Cerebellar nuclear complex (tissue), 1 donor: ENCODE measurements at regions not wholly inside any gene's neighbourhood (a gene's known extent, or its start where the extent isn't known, plus 50 kb on each side); places are given as distances from the start of the nearest gene placed in this dataset.
A peak's percentile ranks its signal among the peaks of the same experiment; 100 is the strongest.

Experiments used
- DNase-seq, 2 experiments: peaks; one replicate each; lab custom pipeline; 2025; lab: John Stamatoyannopoulos, UW

DNA sequence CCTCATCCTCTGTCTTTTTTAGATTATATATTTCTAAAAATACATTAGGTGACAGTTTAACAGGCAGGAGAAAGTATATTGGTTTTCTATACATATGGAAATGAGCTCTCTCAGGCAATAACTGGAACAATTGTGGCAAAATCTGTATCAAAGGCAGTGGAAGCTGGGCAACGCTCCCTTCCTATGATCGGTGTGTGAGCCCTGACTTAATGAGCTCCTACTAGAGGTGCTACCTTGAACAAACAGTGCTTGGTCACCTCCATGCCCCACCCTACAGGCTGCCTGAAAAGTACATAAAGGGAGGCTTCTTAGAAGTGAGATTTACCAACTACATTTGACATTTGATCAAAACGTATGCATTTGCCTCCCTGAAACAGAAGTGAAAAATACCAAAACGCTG is 185.3 kb downstream of the EFNB2 start:
- no peak for DNase-seq

DNA sequence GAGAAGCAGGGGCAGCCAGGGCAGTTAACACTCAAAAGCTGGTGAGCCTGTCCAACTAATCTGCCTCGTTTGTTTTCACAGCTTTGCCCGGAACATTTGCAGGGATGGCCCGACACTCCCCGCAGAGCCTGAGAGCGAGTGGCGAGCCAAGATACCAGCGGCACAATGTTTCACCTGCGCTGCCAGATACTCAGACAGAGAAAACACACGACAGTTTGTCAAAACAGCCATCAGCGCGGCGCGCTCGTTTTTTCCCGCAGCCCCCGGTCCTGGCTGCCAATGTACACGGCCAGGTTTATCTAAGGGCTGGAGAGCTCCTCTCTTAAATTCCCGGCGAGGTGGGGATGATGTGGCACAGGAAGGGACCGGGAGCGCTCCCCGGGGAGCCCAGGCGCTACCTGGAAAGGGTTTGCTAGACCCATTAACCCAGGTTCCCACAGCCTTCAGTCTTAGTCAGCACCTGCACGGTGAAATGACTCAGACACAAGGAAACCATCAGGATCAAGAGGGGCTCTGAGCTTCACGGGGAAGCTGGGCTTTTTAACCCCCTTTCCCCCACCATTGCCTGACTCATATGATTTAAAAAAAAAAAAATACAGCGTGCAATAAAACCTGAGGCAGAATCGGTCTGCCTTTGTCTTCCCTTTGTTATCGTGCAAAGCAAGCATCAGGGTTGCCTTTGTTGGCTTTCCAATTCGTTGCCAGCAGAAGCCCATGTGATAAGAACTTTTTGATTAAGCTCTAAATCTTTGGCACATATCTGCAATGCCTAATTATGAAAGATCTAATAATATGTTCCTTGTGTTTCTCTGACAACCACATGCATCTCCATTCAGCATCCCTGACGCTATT is 186.2 kb downstream of the EFNB2 start:
- DNase-seq, result peak in 1 of 2 experiments; percentile 25

DNA sequence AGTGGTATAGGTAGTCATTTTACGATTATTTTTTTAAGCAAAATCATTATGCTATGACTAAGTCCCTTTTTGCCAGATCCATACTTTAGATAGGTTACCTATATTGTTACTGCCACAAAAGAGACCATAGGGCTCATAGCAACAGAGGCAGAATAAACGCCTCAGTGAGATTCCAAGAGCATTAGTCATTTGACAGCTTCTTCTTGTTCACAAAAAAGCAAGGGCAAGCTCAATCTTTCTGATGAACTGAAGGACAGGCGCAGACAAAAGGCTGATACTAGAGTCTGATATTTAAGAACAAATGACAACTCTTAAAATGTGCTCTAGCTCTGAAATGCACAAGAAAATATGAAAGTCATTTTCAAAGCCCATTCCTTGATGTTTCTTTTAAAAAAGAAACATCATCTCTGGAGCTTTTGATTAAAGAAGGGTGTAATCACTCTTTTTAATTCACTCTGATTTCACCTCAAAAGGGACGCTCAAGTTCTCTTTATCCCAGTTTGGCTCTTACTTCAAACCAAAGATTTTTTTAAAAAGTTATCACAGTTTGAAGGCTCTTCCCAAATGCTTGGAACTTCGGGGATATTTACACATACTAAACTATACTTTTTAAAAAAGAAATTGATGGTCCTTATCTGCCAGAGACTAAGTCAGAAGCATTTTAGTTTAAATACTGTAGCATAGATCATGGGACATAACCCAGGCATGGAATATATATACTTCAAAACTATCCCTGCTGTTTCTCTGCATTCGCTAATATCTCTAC is 187.2 kb downstream of the EFNB2 start:
- DNase-seq, result no peak

DNA sequence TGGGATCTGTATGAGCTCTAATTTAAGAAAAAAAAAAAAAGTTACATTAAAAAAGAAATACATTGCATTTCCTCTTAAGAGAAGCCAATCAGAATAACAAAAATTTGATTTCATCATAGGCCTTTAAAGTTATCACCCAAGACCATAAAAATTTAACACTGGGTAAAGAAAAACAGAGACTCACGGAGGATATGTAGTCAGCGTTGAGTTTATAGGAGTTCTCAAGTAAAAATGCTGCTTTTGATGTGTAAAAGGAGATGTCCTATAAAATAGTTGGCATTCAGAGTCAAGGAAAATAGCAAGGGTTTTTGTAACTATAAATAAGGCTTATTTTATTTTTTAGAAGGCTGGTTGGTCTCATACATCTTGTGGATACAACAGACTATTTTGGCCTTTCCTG is 191.1 kb downstream of the EFNB2 start:
- no peak for DNase-seq

DNA sequence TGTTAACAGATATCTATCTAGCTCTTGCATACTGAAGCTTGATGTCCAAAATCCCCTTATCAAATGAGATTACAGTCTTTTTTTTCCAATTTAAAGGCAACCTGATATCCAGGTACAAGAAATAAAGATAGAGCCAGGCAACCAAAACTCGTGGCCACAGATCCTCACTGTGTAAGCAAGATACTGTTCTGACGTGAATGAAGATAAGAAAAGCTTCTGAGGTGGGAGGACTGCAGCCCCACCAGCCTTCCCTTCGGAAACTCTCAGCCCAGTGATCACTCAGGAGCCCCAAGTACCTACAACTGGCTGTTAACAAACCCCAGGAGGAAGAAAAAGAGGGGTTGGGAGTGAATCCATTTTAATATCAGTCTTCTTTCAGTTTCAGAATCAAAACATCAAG is 191.6 kb downstream of the EFNB2 start:
- no peak for DNase-seq

DNA sequence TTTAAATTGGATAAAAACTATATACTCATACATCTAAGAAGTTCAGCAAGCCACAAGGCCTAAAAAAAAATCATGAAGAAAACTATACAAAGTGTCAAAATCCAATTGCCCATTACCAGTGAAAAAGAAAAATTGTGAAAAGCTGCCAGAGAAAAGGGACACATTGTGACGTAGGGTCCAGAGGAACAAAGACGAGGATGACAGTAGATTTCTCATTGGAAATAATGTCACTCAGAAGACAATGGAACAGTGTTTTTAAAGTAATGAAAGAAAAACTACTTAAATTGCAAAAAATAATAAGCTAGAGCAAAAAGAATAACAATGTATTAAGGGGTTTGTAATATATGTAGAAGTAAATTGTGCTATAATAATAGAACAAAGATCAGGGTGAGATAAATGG is 195.2 kb downstream of the EFNB2 start:
- DNase-seq, result no peak

DNA sequence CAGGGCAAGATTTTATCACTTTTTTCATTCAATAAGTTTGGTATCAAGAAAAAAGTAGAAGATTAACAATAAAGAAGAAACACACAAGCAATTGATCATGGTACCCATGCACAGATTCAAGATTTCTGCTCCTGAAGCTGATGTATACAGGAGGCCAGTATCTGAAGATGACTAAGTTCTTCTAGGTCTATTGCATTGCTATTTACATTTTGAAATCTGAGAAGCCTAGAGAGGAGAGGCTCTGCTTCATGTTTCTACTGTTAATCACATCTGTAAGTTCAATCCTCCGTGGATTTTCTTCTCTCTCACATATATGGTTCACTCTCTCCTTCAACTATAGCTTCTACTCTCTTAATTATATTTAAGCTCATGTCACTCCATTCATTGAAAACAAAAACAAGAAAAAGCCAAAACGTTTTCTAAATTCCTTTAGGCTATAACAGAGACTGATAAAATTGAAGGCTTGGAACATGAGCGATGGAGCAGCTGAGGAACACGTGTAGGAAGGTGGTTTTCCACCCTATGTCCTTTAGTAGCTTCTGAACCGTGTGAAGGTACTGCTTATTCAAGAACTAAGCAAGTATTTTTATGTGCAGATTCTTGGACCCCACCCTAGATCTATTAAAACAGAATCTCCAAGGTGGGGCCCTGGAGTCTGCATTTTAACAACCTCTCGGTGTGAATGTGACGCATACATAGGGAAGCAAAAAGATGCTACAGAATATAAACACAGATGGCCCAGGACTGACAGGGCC is 198.2 kb downstream of the EFNB2 start:
- DNase-seq, result no peak

DNA sequence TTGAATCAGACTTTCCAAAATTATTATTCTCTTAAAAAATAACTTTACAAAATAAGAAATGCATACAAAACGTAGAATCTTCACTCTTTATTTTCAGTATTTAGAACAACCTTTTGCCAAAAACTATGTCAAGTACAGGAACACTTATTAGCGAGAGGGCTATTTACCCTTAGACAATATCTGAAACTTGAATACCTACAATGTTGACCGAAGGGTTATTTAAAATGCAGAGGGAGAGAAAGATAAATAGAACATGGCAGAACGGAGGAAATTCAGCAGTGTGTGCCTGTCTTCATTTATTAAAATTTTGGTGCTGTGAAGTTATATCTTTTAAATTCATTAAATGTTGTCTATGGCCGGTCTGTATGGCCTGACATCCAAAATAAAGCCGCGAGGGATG is 198.8 kb downstream of the EFNB2 start:
- no peak for DNase-seq

DNA sequence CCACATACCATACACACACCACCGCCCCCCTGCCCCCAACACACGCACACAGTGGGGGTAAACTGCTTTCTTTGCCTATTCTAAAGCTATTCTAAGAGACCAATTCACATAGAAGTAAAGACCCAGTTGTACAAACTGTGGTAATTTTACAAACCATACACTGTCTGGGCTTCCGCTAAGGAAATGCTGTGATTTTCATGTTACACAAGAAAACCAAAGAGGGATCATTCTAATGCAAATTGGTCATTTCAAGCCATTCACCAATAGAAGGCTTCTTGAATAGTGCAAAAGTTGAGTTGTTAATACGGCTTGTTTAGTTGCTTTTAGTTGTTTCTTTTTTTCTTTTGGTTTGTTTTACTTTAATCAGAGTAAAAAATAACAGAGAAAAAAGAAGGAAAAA is 202.8 kb downstream of the EFNB2 start:
- no peak for DNase-seq

DNA sequence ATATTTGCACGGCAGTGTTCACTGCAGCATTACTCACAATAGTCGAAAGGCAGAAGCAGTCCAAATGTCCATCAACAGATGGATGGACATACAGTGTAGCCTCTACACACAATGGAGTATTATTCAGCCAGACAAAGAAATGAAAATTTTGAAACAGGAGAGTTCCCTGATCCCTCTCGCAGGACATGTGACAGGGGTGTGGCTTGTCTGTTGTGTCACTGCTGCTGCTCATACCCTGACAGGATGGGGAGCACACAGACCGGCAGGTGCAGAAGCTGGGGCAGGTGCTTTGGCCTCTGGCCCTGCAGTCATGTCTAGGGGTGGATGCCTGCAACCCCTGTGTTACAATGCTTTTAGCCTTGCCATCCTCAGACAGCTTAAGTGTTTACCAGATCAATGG is 204.3 kb downstream of the EFNB2 start:
- no peak for DNase-seq

DNA sequence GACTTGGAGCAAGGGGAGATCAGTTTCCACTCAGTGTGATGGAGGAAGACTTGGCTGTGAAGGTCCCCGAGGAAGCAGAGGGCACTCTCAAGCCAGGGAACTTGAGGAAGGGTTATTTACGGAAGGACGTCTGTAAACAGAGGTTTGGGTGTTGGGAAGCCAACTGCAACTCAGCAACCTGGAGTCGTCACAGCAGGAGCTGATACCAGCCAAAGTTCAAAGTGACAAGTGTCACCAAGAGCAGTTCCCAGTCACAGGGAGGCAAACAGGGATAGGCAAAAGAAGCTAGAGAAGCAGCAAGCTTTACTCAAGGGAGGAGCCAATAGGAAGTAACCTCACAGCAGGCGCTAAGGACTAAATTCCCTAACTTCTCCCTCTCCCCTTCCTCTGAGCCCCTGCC is 205.5 kb downstream of the EFNB2 start:
- DNase-seq, result no peak

DNA sequence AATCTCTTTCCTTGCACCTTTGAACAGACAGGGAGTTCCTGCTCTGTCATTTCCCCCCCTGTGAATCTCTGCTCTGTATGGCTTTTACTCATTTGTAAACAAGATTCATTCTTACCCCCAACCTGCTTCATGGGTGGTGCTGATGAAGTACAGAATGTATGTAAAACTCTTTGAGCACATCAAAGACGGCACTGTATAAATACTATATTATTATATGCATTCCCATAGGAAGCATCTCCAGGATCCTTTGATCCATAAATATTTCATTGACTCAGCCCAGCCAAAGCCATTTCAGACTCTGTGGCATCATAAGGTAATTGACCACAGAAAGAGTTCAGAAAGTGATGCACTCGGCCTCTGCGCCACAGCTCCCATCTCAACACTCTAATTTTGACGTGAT is 208.7 kb downstream of the EFNB2 start:
- DNase-seq, result no peak

DNA sequence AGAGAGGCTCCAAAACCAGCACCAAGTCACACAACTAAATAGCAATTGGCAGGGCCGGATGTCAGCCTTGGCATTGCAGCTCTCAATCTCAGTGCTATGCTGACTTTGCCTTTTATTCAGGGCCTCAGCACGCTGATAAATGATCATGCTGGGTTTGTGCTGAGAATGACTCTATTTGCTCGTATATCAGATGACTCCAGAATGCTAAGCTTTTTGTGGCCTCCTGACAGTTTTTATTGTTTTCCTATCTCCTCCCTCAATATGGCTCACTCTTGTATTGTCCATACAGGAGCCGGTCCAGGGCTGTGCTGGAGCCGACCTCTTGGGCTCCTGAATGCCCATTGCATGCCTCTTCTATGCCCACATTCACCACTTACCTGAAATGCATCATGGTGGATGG is 211.0 kb downstream of the EFNB2 start:
- no peak for DNase-seq

DNA sequence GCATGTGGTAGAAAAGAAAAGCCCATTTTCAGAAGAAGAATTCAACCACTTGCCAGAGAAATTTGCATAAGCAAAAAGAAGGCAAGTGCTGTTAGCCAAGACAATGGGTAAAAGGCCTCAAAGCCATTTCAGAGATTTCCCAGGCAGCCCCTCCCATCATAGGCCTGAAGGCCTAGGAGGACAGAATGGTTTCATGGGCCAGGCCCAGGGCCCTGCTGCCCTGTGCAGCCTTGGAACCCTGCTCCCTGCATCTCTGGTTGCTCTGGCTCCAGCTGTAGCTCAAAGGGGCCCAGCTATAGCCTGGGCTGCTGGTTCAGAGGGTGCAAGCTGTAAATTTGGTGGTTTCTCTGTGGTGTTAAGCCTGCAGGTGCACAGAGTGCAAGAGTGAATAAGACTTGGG is 212.8 kb downstream of the EFNB2 start:
- DNase-seq, result no peak

DNA sequence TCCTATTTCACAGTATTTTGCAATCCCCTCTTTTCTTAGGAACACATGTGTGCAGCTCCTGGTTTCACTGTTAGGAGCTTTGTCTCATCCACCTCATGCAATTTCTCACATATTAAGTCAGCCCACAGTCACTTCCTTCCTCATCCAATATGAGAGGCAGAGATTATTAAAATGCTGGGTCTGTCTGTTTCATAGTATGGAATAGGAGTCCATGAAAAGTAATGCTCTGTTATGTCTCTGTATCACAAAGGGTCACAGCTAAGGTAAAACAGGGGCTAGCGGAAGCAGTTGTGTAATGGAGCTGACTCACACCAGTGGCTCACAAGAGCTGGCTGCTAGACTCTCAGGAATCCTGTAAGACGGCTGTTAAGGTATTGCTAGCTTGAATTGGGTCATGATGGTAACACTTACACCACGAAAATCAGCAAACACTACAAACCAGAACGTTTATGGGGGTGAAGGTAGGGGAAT is 216.5 kb downstream of the EFNB2 start:
- DNase-seq, result no peak

DNA sequence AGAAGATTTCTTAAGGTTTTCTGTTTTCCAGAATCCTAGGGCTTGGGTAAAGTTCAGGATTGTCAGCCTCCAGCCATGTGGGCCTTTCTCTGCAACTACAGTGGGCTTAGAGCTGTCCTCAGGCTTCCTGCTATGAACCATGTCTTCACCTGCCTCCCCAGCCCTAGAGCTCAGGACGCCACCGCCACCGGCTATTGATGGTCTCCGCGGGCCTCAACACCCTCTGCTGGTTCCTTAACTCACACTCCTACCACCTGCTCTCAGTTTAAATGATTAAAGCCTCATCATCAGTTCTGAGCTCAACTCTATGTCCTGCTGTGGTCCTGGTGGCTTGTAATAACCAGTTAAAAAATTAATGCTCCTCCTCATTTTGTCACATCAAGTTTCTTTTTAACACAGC is 221.0 kb downstream of the EFNB2 start:
- no peak for DNase-seq

DNA sequence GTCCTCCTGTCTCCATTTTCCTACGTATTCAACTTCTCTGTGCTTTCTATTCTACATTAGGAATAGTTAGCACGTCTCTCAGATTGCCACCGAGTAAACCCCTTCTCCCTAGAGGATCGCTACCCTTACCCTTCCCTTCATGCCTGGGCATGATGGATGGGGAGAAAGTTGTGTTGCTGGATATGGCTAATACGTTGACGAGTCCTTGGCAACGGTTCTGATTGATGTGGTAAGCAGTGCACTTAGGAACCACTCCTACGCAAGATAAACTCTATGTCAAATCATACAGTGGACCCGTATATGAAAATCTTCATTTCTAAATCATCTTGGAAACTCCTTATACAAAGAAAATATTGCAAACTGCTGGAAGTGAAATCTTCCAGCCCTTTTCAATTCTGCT is 224.5 kb downstream of the EFNB2 start:
- DNase-seq, result no peak

DNA sequence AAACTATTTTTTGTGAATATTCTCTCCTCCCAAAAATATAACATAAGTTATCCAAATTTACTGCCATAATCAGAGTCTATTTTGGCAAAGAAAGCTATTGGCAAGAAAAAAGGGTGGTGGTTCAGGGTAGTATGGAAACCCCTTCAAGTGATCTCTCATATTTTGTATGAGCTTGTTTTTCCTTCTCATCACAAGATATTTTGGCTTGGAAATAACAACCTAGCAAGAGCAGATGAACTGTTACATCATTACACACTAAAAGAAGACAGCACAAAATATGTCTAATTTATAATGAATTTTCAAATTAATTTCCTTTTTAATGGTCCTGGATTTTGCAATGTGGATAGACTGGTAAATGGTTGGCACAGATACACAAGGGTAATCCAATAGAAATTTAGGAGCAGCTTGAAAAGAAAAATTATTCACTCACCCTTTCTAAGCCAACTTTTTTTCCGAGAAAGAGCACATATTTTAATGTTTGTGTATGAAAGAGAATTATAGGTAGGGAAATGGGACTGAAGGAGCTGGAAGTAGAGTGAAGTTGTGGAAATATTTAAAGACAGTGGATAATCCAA is 225.1 kb downstream of the EFNB2 start:
- DNase-seq, result no peak

DNA sequence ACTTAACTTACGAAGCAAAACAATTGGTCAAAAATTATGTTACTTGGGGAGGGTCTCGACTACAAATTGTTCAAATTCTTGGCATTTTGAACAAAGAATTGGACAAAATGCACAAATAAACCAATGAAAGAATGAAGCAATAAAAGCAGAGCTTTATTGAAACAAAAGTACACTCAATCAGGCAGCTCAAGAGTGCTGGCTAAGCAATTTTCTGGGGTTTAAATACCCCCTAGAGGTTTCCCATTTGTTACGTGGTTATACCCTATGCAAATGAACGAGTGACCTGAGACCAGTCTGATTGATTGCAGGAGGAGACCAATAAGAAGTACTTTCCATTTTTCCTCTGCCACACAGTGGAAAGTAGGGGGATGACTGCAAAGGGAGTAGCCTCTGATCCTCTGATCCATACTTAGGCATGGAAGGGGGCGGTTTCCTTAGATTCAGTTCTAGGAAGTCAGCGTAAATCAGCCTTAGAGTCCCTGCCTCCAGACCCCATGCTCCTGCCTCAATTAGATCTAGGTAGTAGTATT is 228.6 kb downstream of the EFNB2 start:
- DNase-seq, result no peak

DNA sequence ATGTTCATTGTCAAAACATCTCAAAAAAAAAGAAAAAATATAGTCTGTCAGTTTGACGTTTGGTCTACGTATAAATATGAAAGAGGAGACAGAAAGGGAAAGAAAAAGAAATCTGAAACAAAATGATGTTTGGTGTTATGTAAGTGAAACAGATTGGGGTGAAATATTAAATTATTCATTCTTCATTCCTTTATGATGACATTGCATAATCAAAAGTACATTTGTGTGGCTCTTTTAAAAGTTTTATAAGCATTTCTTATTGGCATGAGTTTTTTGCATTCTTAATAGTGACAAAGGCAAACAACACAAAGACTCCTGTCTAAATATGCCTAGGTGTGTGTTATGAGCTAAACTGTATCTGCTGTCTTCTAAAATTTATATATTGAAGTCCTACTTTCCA is 232.6 kb downstream of the EFNB2 start:
- DNase-seq, result no peak

DNA sequence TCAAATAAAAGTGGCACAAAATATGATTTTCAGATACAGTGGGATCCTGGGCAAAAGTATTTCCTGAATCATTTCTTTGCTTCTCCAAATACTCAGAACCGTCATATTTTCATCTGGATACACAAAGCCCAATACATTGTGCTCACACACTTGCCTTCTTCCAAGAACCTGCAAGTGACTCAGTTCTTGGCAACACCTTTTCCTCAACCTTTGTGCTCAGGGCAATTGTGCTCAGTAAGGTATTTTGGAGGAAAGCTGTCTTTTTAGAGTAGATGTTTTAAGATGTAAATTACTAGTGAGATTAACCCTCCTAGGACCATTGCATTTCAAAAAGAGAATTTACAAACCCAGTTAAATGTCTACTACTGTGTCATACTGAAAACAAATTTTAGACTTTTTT is 233.5 kb downstream of the EFNB2 start:
- no peak for DNase-seq

DNA sequence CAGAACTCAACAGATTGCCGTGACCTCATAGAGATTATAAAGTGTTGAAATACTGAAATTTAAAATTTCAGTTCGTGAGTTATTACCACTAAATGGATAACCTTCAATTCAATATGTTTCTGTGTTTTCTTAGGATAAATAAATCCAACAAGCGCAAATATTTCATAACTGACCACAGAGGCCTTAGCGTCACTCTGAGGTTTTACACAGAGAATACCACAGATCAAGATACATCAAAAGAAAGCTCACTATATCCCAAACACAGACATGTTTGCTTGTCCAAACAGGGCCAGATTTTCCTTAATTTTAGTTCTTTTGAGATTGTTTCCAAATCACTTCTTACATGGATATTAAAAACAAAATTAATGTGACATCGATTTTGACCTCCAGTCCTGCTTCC is 235.8 kb downstream of the EFNB2 start:
- no peak for DNase-seq
